Sigmoid colon (tissue), 6 donors: ENCODE measurements at regions not wholly inside any gene's neighbourhood (a gene's known extent, or its start where the extent isn't known, plus 50 kb on each side); places are given as distances from the start of the nearest gene placed in this dataset.

Experiments used
- DNase-seq: peaks from one replicate; pipeline ENCODE4 v3.0.0-alpha.2; 2019
- H3K27ac ChIP-seq, 4 donors: fragments of 200-600 bp; sonication (generic); one replicate each; pipeline ENCODE4 v1.5.1; 2016 to 2019; ENCODE audit warnings: mild to moderate bottlenecking in 1 of 4
- H3K27me3 ChIP-seq, 3 donors: fragments of 200-600 bp; sonication (generic); one replicate each; pipeline ENCODE4 v1.5.1; 2019; ENCODE audit warnings: mild to moderate bottlenecking in 1 of 3
- H3K36me3 ChIP-seq, 4 donors: fragments of 200-600 bp; sonication (generic); one replicate each; pipeline ENCODE4 v1.5.1; 2016 to 2019
- H3K4me1 ChIP-seq, 4 donors: fragments of 200-600 bp; sonication (generic); one replicate each; pipeline ENCODE4 v1.5.1; 2017 to 2019
- H3K4me3 ChIP-seq, 4 donors: fragments of 200-600 bp; sonication (generic); one replicate each; pipeline ENCODE4 v1.5.1; 2017 to 2019; ENCODE audit warnings: mild to moderate bottlenecking in 2 of 4, moderate library complexity in 1 of 4
- H3K9me3 ChIP-seq, 4 donors: fragments of 200-600 bp in 3 of 4; sonication (generic) in 3 of 4; one replicate each; pipeline versions ENCODE4 v1.5.1 to v1.6.1; 2013 to 2019
- EP300 ChIP-seq, 4 donors: sonication (generic); formaldehyde crosslinking; IDR thresholded peaks; one replicate each; pipeline ENCODE4 v1.6.1; 2017; ENCODE audit warnings: antibody characterized with exemption in 4 of 4
- POLR2A ChIP-seq, 2 donors: fragments of 450-650 bp; IDR thresholded peaks; one replicate each; pipeline ENCODE4 v1.6.1; 2016; ENCODE audit warnings: antibody characterized with exemption in 2 of 2, mild to moderate bottlenecking in 2 of 2, moderate library complexity in 2 of 2
- POLR2AphosphoS5 ChIP-seq, 4 donors: sonication (generic); formaldehyde crosslinking; IDR thresholded peaks; one replicate each; pipeline ENCODE4 v1.6.1; 2017; ENCODE audit warnings: antibody characterized with exemption in 4 of 4
- WGBS, 2 donors: extraction: QIAGEN DNeasy Blood & Tissue Kit; methylation state at CpG; one replicate each; pipeline ENCODE4 v1.1.7; 2013; 5-methylcytosine and 5-hydroxymethylcytosine counted together
- intact Hi-C: fragments of 100-400 bp; cut with DNase I; formaldehyde crosslinking; loops from one replicate; pipeline ENCODE4 v1.15.1; 2023
- TF ChIP-seq, protein P1 (sequence below), 4 experiments: fragments of 450-650 bp in 3 of 4; fragments of 200-600 bp in 1 of 4; IDR thresholded peaks; one replicate each; pipeline ENCODE4 v1.5.1; 2016 to 2019; ENCODE audit warnings: antibody characterized with exemption in 4 of 4, mild to moderate bottlenecking in 3 of 4, moderate library complexity in 2 of 4
- donor health status: healthy with polysubstance abuse.
- donor health status: healthy.

DNA sequence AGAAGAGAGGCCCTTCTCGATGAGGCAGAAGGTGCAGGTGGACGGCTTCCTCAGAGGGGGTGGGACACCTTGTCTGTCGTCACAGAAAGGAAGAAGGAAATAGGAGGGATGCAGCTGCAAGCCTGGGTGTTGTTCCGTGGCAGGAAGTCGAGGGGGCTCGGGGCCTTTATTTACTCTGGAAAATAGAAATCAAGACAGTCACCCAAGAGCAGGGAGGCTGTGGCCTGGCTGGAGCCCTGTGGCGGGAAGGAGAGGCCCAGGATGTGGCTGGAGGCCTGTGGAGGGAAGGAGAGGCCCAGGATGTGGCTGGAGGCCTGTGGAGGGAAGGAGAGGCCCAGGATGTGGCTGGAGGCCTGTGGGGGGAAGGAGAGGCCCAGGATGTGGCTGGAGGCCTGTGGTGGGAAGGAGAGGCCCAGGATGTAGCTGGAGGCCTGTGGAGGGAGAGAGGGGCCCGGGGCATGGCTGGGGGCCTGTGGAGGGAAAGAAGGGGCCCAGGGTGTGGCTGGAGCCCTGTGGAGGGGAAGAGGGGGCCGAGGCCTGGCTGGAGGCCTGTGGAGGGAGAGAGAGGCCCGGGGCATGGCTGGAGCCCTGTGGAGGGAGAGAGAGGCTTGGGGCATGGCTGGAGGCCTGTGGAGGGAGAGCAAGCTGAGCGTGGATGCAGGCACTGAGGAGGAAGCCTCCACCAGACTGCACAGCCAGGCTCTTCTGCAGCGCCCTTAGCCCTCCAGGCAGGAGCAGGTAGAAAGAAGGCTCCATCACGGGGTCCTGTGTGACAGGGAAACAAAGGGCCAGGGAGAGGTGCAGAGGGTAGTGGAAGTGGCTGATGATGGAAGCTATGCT is 97.3 kb upstream of the SFMBT2 start:
- H3K36me3 ChIP-seq, result no peaks in the 10 kb centered on the region
- intact Hi-C loops, result no loop called here
- H3K9me3 ChIP-seq, result peaks cover 0 to 2% (median 0%) of the 10 kb centered on the region in 4 donors
- WGBS, 2 donors, result 50 to 67% methylated on average over 13 of the region's 13 CpGs
- no peak overlapping the region for H3K4me3 ChIP-seq
- DNase-seq, result no peak
- H3K4me1 ChIP-seq, result no peaks in the 10 kb centered on the region
- no peaks in the 10 kb centered on the region for H3K27me3 ChIP-seq
- H3K27ac ChIP-seq, result no peak overlapping the region
- TF ChIP-seq, protein P1, sequence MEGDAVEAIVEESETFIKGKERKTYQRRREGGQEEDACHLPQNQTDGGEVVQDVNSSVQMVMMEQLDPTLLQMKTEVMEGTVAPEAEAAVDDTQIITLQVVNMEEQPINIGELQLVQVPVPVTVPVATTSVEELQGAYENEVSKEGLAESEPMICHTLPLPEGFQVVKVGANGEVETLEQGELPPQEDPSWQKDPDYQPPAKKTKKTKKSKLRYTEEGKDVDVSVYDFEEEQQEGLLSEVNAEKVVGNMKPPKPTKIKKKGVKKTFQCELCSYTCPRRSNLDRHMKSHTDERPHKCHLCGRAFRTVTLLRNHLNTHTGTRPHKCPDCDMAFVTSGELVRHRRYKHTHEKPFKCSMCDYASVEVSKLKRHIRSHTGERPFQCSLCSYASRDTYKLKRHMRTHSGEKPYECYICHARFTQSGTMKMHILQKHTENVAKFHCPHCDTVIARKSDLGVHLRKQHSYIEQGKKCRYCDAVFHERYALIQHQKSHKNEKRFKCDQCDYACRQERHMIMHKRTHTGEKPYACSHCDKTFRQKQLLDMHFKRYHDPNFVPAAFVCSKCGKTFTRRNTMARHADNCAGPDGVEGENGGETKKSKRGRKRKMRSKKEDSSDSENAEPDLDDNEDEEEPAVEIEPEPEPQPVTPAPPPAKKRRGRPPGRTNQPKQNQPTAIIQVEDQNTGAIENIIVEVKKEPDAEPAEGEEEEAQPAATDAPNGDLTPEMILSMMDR (IDR thresholded peaks at IDR 0.05), result no peak
- TF ChIP-seq EP300 (IDR thresholded peaks at IDR 0.05) (no peak), POLR2AphosphoS5 (IDR thresholded peaks at IDR 0.05) (no peak), POLR2A (IDR thresholded peaks at IDR 0.05) (no peak)

DNA sequence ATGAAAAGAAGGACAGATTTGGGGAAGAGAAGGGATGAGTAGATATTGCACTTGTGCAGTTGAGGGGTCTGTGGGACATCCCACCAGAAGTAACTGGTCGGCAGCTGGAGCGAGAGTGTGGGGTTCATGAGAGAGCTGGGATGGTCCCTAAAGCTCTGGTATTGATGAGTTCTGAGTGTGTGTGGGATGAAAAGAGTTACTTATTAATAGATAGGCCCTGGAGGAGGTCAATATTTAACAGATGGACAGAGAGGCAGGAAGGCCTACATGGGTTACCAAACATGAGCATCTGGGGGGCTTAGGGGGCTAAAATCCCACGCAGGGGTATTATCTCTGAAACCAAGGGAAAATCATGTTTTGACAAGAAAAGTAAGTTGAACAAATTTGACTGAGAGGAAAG is 95.7 kb upstream of the SFMBT2 start:
- Histone ChIP-seq H3K4me3 (no peak overlapping the region), H3K9me3 (peaks cover 0 to 4% (median 0%) of the 10 kb centered on the region in 4 donors), H3K36me3 (no peaks in the 10 kb centered on the region), H3K27me3 (no peaks in the 10 kb centered on the region), H3K27ac (no peak overlapping the region), H3K4me1 (no peaks in the 10 kb centered on the region)
- 72 to 90% methylated on average over 3 of the region's 3 CpGs for WGBS, 2 donors
- no peak for DNase-seq
- TF ChIP-seq EP300 (IDR thresholded peaks at IDR 0.05) (no peak), POLR2A (IDR thresholded peaks at IDR 0.05) (no peak), POLR2AphosphoS5 (IDR thresholded peaks at IDR 0.05) (no peak)
- TF ChIP-seq, protein P1 (IDR thresholded peaks at IDR 0.05), result no peak
- intact Hi-C loops, result no loop called here

DNA sequence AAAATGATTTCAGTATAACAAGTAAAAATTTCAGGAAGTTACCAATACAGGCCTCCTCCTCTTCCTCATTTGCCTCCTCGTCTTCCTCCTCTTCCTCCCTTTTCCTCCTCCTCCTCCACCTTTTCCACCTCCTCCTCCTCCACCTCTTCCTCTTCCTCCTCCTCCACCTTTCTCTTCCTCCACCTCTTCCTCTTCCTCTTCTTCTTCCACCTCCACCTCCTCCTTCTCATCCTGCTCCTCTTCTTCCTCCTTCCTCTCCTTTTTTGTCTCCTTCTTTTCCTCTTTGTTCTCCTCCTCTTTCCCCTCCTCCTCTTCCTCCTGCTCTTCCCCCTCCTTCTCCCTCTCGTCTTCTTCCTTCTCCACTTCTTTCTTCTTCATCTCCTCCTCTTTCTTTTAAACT is 94.4 kb upstream of the SFMBT2 start:
- intact Hi-C loops, result no loop called here
- H3K36me3 ChIP-seq, result no peaks in the 10 kb centered on the region

DNA sequence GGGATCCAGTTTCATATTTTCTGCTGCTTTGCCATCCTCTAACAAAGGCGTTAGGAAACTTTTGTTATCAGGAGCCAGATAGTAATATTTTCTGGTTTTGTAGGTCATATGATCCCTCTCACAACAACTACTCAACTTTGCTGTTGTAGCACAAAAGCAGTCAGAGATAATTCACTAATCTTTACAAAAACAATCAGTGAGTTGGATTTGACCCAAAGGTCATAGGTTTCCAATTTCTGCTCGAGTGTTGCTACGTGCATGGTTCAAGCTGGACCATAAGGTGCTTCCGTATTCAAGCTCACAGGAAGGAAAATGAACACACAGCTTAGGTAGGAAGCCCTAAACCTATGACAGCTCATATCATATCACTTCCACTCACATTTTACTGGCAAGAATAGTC is 92.4 kb upstream of the SFMBT2 start:
- Histone ChIP-seq H3K36me3 (no peaks in the 10 kb centered on the region), H3K4me1 (no peaks in the 10 kb centered on the region), H3K4me3 (no peak overlapping the region), H3K27me3 (no peaks in the 10 kb centered on the region), H3K9me3 (peaks cover 0 to 2% (median 0%) of the 10 kb centered on the region in 4 donors), H3K27ac (no peak overlapping the region)
- intact Hi-C loops, result no loop called here
- DNase-seq, result no peak
- TF ChIP-seq, protein P1 (IDR thresholded peaks at IDR 0.05), result no peak
- TF ChIP-seq POLR2A (IDR thresholded peaks at IDR 0.05) (no peak), EP300 (IDR thresholded peaks at IDR 0.05) (no peak), POLR2AphosphoS5 (IDR thresholded peaks at IDR 0.05) (no peak)
- WGBS, 2 donors, result 58 to 78% methylated on average over 4 of the region's 4 CpGs

More for the DNA sequence above, 94.4 kb upstream of the SFMBT2 start:
- Histone ChIP-seq H3K27me3 (no peaks in the 10 kb centered on the region), H3K27ac (no peak overlapping the region), H3K9me3 (peaks cover 0 to 3% (median 0%) of the 10 kb centered on the region in 4 donors), H3K4me3 (no peak overlapping the region), H3K4me1 (no peaks in the 10 kb centered on the region)
- WGBS, 2 donors, result 59 to 78% methylated on average over 2 of the region's 2 CpGs
- no peak for DNase-seq
- TF ChIP-seq, protein P1 (IDR thresholded peaks at IDR 0.05), result no peak
- no peak for TF ChIP-seq POLR2AphosphoS5 (IDR thresholded peaks at IDR 0.05)
- TF ChIP-seq EP300 (IDR thresholded peaks at IDR 0.05), result no peak
- no peak for TF ChIP-seq POLR2A (IDR thresholded peaks at IDR 0.05)
